Activated CD4-positive, alpha-beta T cell treated with anti-CD3 and anti-CD28 coated beads, Interleukin-2, amount 10 ng/mL, durations not matched to agents 7 days and 5 days (primary cell): ENCODE measurements at regions not wholly inside any gene's neighbourhood (a gene's known extent, or its start where the extent isn't known, plus 50 kb on each side); places are given as distances from the start of the nearest gene placed in this dataset.

ENCODE experiments used
- CTCF ChIA-PET: fragments of 350-600 bp; sonication (Branson Sonifier 250); formaldehyde crosslinking; loops from one replicate; lab custom pipeline; 2021; ENCODE audit warnings: antibody characterized with exemption; lab: Charles Lee
- POLR2A ChIA-PET: fragments of 350-600 bp; sonication (Branson Sonifier 250); formaldehyde crosslinking; loops from one replicate; lab custom pipeline; 2021; ENCODE audit warnings: antibody characterized with exemption; lab: Charles Lee
- DNase-seq: peaks from one replicate; pipeline ENCODE4 v3.0.0-alpha.2; 2020
- H3K27ac Mint-ChIP-seq: one replicate; pipeline ENCODE4 v1.8.0; 2021; ENCODE audit warnings: mild to moderate bottlenecking, moderate library complexity, mixed read lengths
- H3K27me3 Mint-ChIP-seq: one replicate; pipeline ENCODE4 v1.8.0; 2021; ENCODE audit warnings: mixed read lengths
- H3K36me3 Mint-ChIP-seq: one replicate; pipeline ENCODE4 v1.8.0; 2021; ENCODE audit warnings: low read depth, mixed read lengths
- H3K4me1 Mint-ChIP-seq: one replicate; pipeline ENCODE4 v1.8.0; 2021; ENCODE audit warnings: mixed read lengths
- H3K4me3 Mint-ChIP-seq: one replicate; pipeline ENCODE4 v1.8.0; 2021; ENCODE audit warnings: mild to moderate bottlenecking, moderate library complexity, mixed read lengths
- H3K9me3 Mint-ChIP-seq: one replicate; pipeline ENCODE4 v1.8.0; 2021; ENCODE audit warnings: mixed read lengths

GRCh38 chr3:1955750-1956149 lies 142.9 kb upstream of the CNTN4 start:
- H3K27me3 Mint-ChIP-seq, result no peaks in the 10 kb centered on the region
- H3K4me3 Mint-ChIP-seq, result no peak overlapping the region
- DNase-seq, result no peak
- H3K27ac Mint-ChIP-seq, result no peak overlapping the region
- no peaks in the 10 kb centered on the region for H3K36me3 Mint-ChIP-seq
- no peaks in the 10 kb centered on the region for H3K4me1 Mint-ChIP-seq
- peaks cover 9% of the 10 kb centered on the region for H3K9me3 Mint-ChIP-seq
- CTCF ChIA-PET, result no interaction called here
- POLR2A ChIA-PET, result no interaction called here

DNA sequence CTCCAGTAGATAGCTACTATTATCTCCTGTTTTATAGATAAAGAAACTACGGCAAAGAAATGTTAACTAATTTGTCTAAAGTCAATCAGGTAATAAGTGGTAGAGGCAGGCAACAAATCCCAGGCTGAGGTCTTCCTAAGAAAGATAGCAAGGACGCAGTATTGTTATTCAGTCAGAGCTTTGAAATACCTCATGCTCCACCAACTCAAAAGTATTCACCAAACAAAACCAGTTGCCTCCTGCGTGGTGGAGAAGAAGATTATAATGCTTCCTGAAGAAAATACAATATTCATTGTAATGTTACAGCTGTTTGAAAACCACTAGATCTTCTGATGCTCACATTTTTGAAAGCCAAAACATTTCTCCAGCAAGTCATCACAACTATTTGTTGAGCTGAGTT lies 138.2 kb upstream of the CNTN4 start:
- DNase-seq, result no peak
- Mint-ChIP-seq H3K27me3 (no peaks in the 10 kb centered on the region), H3K9me3 (peaks cover 9% of the 10 kb centered on the region), H3K4me1 (no peaks in the 10 kb centered on the region), H3K36me3 (no peaks in the 10 kb centered on the region), H3K27ac (no peak overlapping the region), H3K4me3 (no peak overlapping the region)
- ChIA-PET CTCF (no interaction called here), POLR2A (no interaction called here)

GRCh38 chr3:1962396-1963088 lies 136.1 kb upstream of the CNTN4 start:
- Mint-ChIP-seq H3K4me3 (no peak overlapping the region), H3K36me3 (no peaks in the 10 kb centered on the region), H3K9me3 (peaks cover 9% of the 10 kb centered on the region), H3K27ac (no peak overlapping the region), H3K27me3 (no peaks in the 10 kb centered on the region), H3K4me1 (no peaks in the 10 kb centered on the region)
- POLR2A ChIA-PET, result no interaction called here
- DNase-seq, result no peak
- CTCF ChIA-PET, result no interaction called here

GRCh38 chr3:1963896-1964295 lies 134.8 kb upstream of the CNTN4 start:
- Mint-ChIP-seq H3K4me3 (no peak overlapping the region), H3K27me3 (no peaks in the 10 kb centered on the region), H3K27ac (no peak overlapping the region), H3K4me1 (no peaks in the 10 kb centered on the region), H3K36me3 (no peaks in the 10 kb centered on the region), H3K9me3 (peaks cover 5% of the 10 kb centered on the region)
- ChIA-PET CTCF (no interaction called here), POLR2A (no interaction called here)
- no peak for DNase-seq

- POLR2A ChIA-PET, result no interaction called here
- Mint-ChIP-seq H3K27ac (no peak overlapping the region), H3K4me3 (no peak overlapping the region), H3K9me3 (peaks cover 3% of the 10 kb centered on the region), H3K36me3 (no peaks in the 10 kb centered on the region), H3K27me3 (no peaks in the 10 kb centered on the region), H3K4me1 (no peaks in the 10 kb centered on the region)
- no peak for DNase-seq
- CTCF ChIA-PET, result no interaction called here
Observed at GRCh38 chr3:1967525-1967924, 131.1 kb upstream of the CNTN4 start.

- H3K4me3 Mint-ChIP-seq, result no peak overlapping the region
- H3K4me1 Mint-ChIP-seq, result no peaks in the 10 kb centered on the region
- H3K27me3 Mint-ChIP-seq, result no peaks in the 10 kb centered on the region
- H3K27ac Mint-ChIP-seq, result no peak overlapping the region
- CTCF ChIA-PET, result no interaction called here
- peaks cover 3% of the 10 kb centered on the region for H3K9me3 Mint-ChIP-seq
- no peaks in the 10 kb centered on the region for H3K36me3 Mint-ChIP-seq
- POLR2A ChIA-PET, result interaction anchor here (0.6 kb wide), 1 partner anchor 203 kb away, joined by 10 read pairs; no protein-coding TSS in a partner anchor
- DNase-seq, result no peak
Observed at GRCh38 chr3:1969281-1969680, 129.4 kb upstream of the CNTN4 start.

- H3K27me3 Mint-ChIP-seq, result no peaks in the 10 kb centered on the region
Observed at GRCh38 chr3:1971780-1972179, 126.9 kb upstream of the CNTN4 start.

DNA sequence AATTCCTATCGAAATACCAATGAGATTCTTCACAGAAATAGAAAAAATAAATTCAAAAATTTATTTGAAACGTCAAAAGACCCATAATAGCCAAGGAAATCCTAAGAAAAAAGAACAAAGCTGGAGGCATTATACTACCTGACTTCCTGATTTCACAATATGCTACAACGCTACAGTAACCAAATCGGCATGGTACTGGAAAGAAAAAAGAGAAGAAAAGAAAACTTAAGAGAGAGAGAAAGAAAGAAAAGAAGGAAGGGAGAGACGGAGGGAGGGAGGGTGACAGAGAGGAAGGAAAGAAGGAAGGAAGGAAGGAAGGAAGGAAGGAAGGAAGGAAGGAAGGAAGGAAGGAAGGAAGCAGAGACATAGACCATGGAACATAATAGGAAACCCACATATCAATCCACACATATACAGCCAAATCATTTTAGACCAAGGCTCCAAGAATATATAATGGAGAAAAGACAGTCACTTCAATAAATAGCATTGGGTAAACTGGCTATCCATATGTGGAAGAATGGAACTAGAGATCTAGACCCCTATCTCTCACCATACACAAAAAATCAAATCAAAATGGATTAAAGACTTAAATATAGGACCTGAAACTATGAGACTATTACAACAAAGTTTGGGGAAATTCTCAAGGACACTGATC lies 118.6 kb upstream of the CNTN4 start:
- Mint-ChIP-seq H3K9me3 (peaks cover 17% of the 10 kb centered on the region), H3K36me3 (no peaks in the 10 kb centered on the region), H3K27ac (no peak overlapping the region), H3K27me3 (no peaks in the 10 kb centered on the region), H3K4me1 (no peaks in the 10 kb centered on the region), H3K4me3 (no peak overlapping the region)
- ChIA-PET POLR2A (no interaction called here), CTCF (no interaction called here)
- DNase-seq, result no peak

More at GRCh38 chr3:1971780-1972179, 126.9 kb upstream of the CNTN4 start:
- H3K4me3 Mint-ChIP-seq, result no peak overlapping the region
- POLR2A ChIA-PET, result no interaction called here
- H3K9me3 Mint-ChIP-seq, result peaks cover 8% of the 10 kb centered on the region
- no peak overlapping the region for H3K27ac Mint-ChIP-seq
- no peak for DNase-seq
- no peaks in the 10 kb centered on the region for H3K4me1 Mint-ChIP-seq
- CTCF ChIA-PET, result interaction anchor here (0.7 kb wide), 1 partner anchor 291 kb away, joined by 4 read pairs; no protein-coding TSS in a partner anchor
- no peaks in the 10 kb centered on the region for H3K36me3 Mint-ChIP-seq

- Mint-ChIP-seq H3K4me1 (no peaks in the 10 kb centered on the region), H3K36me3 (no peaks in the 10 kb centered on the region), H3K27ac (no peak overlapping the region), H3K4me3 (no peak overlapping the region), H3K9me3 (peaks cover 3% of the 10 kb centered on the region), H3K27me3 (no peaks in the 10 kb centered on the region)
- DNase-seq, result no peak
- ChIA-PET CTCF (no interaction called here), POLR2A (no interaction called here)
Observed at GRCh38 chr3:1987980-1988379, 110.7 kb upstream of the CNTN4 start.

DNA sequence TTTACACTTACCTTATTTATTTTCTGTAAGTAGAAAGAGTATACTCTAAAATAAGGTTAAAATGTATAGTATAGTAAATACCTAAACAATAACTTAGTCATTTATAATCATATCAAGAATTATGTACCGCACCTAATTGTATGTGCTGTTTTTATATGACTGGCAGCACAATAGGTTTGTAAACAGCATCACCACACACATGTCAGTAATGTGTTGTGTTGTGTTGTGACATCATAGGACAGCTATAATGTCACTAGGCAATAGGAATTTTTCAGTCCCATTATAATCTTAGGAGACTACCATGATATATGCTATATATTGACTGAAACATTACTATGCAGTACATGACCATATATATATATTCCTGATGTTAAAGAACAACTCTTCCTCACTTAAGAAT lies 99.9 kb upstream of the CNTN4 start:
- DNase-seq, result no peak
- ChIA-PET POLR2A (no interaction called here), CTCF (no interaction called here)
- Mint-ChIP-seq H3K4me3 (no peak overlapping the region), H3K27me3 (no peaks in the 10 kb centered on the region), H3K9me3 (peaks cover 3% of the 10 kb centered on the region), H3K27ac (no peak overlapping the region), H3K36me3 (no peaks in the 10 kb centered on the region), H3K4me1 (no peaks in the 10 kb centered on the region)

GRCh38 chr3:2001306-2002108 lies 97.2 kb upstream of the CNTN4 start:
- no peak overlapping the region for H3K4me3 Mint-ChIP-seq
- H3K27me3 Mint-ChIP-seq, result no peaks in the 10 kb centered on the region
- no peak for DNase-seq
- H3K27ac Mint-ChIP-seq, result no peak overlapping the region
- H3K9me3 Mint-ChIP-seq, result peaks cover 4% of the 10 kb centered on the region
- CTCF ChIA-PET, result no interaction called here
- no peaks in the 10 kb centered on the region for H3K4me1 Mint-ChIP-seq
- no peaks in the 10 kb centered on the region for H3K36me3 Mint-ChIP-seq
- POLR2A ChIA-PET, result no interaction called here

GRCh38 chr3:2023959-2024358 lies 74.7 kb upstream of the CNTN4 start:
- POLR2A ChIA-PET, result no interaction called here
- H3K36me3 Mint-ChIP-seq, result no peaks in the 10 kb centered on the region
- no peaks in the 10 kb centered on the region for H3K27me3 Mint-ChIP-seq
- no peak overlapping the region for H3K27ac Mint-ChIP-seq
- no peaks in the 10 kb centered on the region for H3K4me1 Mint-ChIP-seq
- no peak overlapping the region for H3K4me3 Mint-ChIP-seq
- DNase-seq, result no peak
- CTCF ChIA-PET, result no interaction called here
- no peaks in the 10 kb centered on the region for H3K9me3 Mint-ChIP-seq

- DNase-seq, result no peak
- Mint-ChIP-seq H3K4me1 (no peaks in the 10 kb centered on the region), H3K9me3 (peaks cover 2% of the 10 kb centered on the region), H3K36me3 (no peaks in the 10 kb centered on the region), H3K27me3 (no peaks in the 10 kb centered on the region), H3K27ac (no peak overlapping the region), H3K4me3 (no peak overlapping the region)
- ChIA-PET POLR2A (no interaction called here), CTCF (no interaction called here)
Observed at GRCh38 chr3:2024713-2025112, 74.0 kb upstream of the CNTN4 start.
